Stimulated activated CD4-positive, alpha-beta T cell treated with anti-CD3 and anti-CD28 coated beads, TNF-alpha, amount 100 ng/mL, for 24 hours (primary cell): ENCODE measurements at regions not wholly inside any gene's neighbourhood (a gene's known extent, or its start where the extent isn't known, plus 50 kb on each side); places are given as distances from the start of the nearest gene placed in this dataset.
"Not testable (repeated sequence)": the region's sequence is repeated elsewhere in the genome, so short reads cannot be mapped to it uniquely, and the experiment has no call there.

Experiments used
- DNase-seq, 3 experiments: peaks; one replicate each; pipeline ENCODE4 v3.0.0-alpha.2; 2020; ENCODE audit warnings: low read depth in 3 of 3

GRCh38 chr5:152607401-152608160 is 202.5 kb upstream of the NMUR2 start:
- no peak for DNase-seq

DNA sequence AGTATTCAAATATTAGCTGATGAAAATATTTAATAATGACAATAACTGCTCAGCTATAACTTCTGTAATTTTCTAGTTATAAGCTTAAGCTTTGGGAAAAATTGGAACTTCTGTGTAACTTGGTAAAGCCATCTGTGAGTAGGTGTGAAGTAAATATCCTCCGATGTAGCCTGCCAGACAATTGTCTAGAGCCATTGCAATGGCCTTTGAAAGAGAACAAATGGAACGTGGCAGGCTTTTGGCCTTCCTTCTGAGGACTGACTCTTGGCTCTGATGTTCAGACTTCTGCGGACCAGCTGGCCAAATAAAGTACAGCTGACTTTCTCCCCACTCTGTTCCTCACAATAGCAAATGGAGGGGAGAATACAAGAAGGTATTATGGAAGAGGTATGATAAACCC is 203.4 kb upstream of the NMUR2 start:
- no peak for DNase-seq

GRCh38 chr5:152619756-152620155 is 214.7 kb upstream of the NMUR2 start:
- DNase-seq: no peak

- no peak for DNase-seq
Observed at GRCh38 chr5:152622628-152623027, 217.5 kb upstream of the NMUR2 start.

- no peak for DNase-seq
Observed at GRCh38 chr5:152623951-152624350, 218.9 kb upstream of the NMUR2 start.

DNA sequence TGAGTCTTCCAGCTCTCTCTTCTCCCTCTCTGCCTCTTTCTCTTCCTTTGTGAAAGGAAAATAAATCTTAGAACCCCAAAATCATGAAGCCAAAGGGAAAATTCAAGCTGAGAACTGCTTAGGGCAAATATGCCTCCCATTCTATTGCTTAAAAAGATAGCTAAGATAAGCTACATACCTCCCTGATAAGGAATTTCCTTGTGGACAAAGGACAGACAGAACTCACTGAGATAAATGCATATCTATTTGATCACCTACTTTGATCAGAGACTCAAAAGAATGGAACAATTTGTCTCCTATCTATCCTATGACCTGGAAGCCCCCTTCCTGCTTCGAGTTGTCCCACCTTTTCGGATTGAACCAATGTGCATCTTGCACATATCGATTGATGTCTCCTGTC is 220.6 kb upstream of the NMUR2 start:
- no peak for DNase-seq

DNA sequence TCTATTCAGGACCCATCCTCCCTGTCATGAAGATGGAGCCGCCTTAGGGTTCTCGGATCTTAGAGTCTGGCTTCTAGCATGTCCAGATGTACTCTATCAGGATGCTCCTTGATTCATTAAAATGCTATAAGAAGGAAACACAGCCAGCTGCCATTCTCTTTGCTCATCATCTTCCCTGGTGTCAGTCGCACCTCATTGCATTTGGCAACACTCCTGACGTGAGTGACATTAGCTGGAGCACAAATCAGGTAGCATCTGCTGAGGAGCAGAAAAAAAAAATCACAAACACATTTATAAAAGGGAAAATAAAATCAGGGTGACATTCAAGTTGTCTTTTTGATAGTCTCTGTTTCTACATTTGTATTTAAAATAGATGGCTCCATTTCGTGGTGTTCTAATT is 226.1 kb upstream of the NMUR2 start:
- DNase-seq: no peak

DNA sequence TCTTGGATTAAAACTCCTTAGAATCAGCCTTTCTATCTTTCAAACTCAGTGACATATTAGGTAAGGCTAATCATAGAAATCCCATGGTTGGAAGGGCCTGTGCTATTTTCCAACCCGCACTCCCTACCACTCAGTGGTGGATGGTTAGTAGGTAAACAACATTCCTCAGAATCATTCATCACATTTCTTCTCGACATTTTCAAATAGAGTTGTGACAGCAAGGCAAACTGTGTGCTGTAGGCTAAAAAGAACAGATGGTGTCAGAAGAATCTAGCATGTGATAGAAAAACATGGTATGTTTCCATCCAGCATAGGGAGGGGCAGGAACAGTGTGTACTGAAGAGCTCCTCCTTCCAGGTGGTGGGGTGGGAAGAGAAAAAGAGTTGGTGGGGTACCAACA is 227.3 kb upstream of the NMUR2 start:
- DNase-seq: no peak

- DNase-seq: no peak
Observed at GRCh38 chr5:152634586-152634985, 229.5 kb upstream of the NMUR2 start.

GRCh38 chr5:152638996-152639552 is 234.0 kb upstream of the NMUR2 start:
- DNase-seq: no peak

DNA sequence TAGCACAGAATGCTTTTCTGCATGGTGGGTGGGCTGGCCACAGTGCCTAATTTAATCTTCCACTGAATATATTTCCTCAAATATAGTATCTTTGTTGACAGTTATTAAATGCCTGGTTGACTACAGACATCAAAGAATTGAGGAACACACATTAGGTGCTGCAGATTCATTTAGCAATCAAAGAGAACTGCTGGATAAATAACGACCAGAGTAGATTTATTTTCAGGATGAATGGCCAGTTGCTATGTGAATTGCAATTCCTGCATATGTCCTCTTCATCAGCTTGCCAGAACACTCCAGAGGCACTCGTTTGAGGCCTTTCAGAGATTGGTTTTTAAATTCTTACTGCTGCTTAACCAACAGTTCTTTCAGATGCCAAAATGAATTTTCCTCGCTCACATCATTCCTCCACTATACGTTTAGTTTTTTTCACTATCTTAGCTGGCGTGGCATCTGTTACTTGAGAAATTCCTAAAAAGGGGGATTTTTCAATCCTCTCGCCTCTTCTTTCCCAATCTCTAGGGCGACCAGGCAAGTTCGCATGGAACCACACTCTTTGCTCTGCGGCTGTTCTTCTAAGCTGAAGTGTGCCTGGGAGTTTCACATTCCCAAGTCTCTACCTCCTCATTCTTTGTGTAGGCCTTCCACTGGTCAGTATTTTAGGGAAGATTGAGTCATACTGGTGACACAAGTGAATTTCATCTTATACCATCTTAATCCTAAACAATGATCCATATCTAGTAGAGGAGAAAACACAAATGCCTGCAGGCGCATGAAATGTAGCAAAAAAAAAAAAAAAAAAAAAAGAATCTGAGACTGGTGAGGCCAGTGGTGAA is 237.1 kb upstream of the NMUR2 start:
- no peak for DNase-seq

- no peak for DNase-seq
Observed at GRCh38 chr5:152642880-152643279, 237.8 kb upstream of the NMUR2 start.

- DNase-seq: no peak
Observed at GRCh38 chr5:152644029-152644728, 239.1 kb upstream of the NMUR2 start.

GRCh38 chr5:152649609-152650008 is 244.5 kb upstream of the NMUR2 start:
- DNase-seq: no peak

GRCh38 chr5:152650413-152650812 is 245.3 kb upstream of the NMUR2 start:
- DNase-seq: no peak

DNA sequence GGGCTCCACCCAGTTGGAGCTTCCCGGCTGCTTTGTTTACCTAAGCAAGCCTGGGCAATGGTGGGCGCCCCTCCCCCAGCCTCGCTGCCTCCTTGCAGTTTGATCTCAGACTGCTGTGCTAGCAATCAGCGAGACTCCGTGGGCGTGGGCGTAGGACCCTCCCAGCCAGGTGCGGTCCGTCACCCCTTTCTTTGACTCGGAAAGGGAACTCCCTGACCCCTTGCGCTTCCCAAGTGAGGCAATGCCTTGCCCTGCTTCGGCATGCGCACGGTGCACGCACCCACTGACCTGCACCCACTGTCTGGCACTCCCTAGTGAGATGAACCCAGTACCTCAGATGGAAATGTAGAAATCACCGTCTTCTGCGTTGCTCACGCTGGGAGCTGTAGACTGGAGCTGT is 254.4 kb upstream of the NMUR2 start:
- DNase-seq: not testable (repeated sequence)

- no peak for DNase-seq
Observed at GRCh38 chr5:152673601-152674000, 268.5 kb upstream of the NMUR2 start.

GRCh38 chr5:152674403-152674802 is 269.3 kb upstream of the NMUR2 start:
- no peak for DNase-seq

DNA sequence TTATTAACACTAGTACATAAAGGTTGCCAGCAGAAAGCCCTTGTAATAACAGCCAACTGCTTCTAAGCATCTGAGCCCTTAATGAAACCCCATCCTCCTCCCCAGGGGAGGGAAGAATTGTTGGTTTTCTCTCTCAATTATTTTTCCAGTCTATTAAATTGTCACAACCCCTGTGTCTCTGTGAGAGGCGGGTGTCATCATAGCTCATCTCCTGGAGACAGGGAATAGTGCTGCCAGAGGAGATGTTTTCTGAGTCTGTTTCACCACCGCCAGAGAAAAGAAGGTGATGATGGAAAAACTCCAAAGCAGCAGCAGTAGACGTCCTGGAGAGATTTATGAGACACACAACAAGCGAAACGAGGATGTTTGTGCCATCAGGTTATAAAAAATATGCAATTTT is 271.1 kb upstream of the NMUR2 start:
- DNase-seq: no peak

- DNase-seq: no peak
Observed at GRCh38 chr5:152683205-152683604, 278.1 kb upstream of the NMUR2 start.

GRCh38 chr5:152686931-152687330 is 281.9 kb upstream of the NMUR2 start:
- no peak for DNase-seq

DNA sequence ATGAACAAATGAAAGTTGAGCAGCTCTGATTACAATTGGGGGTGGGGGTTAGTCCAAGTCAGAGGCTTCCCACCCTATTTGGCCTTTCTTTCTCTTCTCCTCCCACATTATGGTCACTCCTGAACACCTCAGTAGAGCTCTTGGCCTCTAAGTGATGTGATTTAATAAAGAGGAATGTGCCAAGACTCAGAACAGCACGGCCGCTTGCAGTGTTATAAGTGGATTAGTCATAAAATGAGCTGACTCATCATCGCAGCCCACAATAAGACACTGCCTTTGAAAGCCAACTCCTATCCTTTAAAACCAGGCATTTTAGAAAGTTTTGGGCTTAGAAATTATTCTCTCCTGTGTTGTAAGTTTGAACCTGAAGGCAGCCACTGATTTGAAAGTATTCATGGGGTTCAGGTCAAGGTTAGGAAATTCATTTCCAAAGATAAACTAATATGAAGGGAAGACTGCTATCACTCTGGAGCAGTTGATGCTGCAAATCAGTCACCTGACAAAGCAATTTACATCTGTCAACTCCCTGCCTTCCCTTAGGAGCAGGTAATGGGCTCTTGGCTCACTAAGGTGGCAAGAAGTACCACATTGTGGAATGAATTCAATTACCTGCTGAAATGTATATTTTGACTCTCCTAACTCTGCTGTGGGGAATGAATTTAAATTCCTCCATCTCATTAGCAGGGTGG is 283.6 kb upstream of the NMUR2 start:
- no peak for DNase-seq
